GM18870 (cell line): ENCODE measurements at regions not wholly inside any gene's neighbourhood (a gene's known extent, or its start where the extent isn't known, plus 50 kb on each side); places are given as distances from the start of the nearest gene placed in this dataset.

Experiments
- ATAC-seq: cut with Tn5 transposase; IDR thresholded peaks from one replicate; pipeline ENCODE4 v1.9.1; 2021; ENCODE audit warnings: moderate library complexity; ENCODE audit not compliant: unreplicated experiment

DNA sequence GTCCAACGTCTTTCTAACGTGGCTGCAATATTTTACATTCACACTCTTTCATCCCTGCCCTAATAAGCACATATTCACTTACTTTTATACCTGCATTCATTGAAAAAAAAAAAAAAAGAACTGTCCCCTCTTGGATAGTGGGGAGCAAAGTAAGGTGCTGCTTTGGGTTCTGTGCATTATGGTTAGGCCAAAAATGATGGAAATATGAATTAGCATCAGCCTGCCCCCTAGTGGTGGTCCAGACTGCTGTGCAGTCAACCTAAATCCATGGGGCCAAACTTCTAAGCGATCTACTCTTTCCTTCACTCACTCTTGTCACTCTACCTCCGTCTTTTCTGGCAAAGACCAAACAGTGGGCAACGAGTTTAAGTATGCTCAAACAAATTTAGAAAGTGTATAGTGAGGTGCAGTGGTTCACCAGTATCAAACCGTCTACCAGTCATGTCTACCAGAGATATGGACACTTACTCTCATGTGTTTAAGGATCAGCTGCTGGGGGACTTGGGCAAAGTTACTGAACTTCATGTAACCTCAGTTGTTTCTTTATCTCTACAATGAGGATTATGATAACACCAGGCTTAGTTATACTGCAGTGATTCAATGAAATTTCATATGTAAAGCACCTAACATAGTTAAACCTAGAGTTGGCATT, 61.5 kb upstream of the GRM7 start:
- ATAC-seq = peak; percentile 81

DNA sequence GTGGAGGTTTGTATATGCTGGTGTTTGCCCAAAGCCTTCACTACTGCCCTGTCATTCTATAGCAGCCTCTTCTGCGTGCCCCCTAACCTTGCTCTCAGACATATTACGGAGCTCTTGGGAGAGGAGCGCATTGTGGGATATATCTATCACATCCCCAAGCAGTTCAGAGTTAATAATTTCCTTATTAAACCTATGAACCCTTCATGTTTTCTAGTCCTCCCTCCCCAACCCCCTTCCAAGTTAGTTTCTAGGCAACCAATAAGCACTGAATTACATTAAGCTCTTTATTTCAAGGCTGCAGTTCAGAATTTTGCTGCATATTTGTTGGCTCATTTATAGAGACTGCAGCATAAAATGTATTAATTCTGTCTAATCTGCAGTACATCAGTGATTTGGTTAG, 57.3 kb upstream of the GRM7 start:
- ATAC-seq = no peak

DNA sequence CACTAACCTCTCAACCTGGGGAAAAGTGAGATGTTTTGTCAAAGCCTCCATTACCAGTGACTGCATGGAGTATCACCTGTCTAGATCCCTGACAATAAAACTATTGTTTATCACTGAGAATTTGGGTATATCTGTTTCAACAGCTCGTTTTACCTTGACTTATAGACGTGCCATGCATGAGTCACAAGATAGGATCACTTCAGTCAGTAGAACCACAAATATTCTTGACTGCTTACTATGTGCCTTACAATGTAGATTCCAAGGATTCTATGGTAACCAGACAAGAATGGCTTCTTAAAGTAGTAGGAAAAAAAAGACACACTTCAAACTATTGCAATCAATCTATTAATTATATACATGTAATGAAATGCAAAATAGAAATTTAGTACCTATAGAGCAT, 55.7 kb upstream of the GRM7 start:
- ATAC-seq = no peak

DNA sequence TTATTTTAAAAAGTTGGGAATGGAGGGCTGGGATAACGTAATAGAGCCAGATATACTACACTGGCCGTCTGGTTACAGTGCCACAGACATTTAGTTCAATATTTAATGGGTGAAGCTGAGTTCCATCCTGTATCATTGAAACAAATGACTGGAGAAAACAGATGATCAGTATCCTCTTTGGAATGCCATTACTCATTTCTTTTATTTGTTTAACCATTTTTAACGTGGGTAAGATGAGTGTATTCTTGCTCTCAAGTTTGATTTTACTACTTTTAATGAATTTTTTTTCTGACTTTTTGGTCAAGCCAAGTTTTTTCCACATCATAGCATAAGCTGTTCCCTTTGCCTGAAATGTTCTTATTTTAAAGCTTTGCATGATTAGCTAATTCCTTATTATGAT, 53.9 kb upstream of the GRM7 start:
- no peak for ATAC-seq

DNA sequence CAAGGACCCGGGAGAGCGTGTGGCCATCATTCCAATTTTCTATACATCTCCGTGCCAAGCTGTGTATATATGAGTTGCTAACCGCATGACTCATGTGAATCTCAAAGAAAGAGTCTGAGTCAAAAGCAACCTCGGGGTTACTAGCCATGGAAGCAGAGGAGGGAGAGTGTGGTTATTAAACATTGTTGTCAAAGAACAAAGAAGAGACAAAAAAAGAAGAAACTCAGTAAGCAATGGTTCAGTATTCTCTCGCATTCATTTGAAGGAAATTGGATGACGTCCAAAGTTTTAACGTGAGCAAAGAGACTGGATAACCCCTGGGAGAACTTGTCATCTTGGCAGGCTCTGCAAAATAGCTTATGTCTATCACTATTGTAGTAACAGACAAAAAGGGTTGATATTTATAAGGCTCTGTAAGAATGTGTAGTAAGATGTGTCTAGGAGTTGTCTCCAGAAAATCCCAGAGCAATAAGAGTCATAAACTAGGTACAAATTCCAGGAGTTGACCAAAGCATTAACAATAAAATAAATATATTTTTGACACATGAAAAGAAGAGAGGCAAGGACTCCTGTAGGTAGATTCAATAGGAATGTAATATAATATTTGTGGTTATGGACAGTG, 52.8 kb upstream of the GRM7 start:
- ATAC-seq = no peak

DNA sequence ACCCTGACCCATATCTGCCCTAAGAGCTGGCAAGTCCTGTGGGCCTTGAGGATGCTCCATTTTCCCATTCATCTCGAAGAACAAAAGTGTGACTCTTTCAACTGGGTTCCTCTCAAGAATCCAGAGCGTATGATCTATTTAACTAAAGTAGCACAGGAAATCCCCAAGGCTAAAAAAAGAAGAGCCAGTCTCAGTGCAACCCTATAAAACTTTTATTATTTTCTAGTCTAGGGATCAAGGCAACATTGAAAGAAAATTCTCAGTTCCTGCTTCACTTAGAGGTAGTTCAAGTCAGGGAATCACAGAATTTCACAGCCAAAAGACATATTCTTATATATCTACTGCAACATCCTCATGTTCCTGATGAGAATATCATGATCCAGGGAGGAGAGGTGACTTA, 51.6 kb upstream of the GRM7 start:
- no peak for ATAC-seq
